ENCODE measurements at regions not wholly inside any gene's neighbourhood (a gene's known extent, or its start where the extent isn't known, plus 50 kb on each side); places are given as distances from the start of the nearest gene placed in this dataset.

DNA sequence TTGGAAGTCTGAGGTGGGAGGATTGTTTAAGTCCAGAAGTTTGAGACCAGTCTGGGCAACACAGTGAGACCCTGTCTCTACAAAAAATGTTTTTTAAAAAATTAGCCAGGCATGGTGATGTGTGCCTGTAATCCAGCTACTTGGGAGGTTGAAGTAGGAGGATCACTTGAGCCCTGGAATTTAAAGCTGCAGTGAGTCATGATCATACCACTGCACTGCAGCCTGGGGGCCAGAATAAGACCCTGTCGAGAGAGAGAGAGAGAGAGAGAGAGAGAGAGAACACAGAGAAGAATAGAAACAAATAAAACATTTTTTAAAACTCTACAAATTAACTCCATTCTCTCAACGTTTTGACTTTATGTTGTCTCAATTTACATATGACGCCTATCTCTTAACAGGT lies 111.8 kb downstream of the BARX1 start:
- DNase-seq (no peak), ATAC-seq (no peak)
- intact Hi-C loops (cut with DNase I) = no loop called here

DNA sequence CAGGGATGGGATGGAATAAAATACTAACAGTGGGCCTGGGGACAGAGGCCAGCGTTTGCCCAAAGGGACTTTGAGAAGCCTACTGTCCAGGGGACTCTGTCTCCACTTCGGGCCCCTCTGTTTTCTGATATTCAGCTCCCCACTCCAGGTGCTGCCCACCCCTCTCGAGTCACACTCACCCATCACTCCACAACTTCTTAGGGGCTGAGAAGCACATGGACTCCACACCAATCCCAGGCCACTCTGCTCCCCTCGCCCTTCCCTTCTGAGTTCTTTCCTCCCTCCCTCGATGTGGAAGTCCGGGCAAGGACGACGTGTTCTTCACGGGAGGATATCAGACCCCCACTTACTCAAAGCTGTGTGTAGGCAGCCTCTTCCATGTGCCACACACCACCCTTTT lies 124.5 kb downstream of the BARX1 start:
- intact Hi-C loops (cut with DNase I) = no loop called here
- ATAC-seq = no peak
- no peak for DNase-seq

DNA sequence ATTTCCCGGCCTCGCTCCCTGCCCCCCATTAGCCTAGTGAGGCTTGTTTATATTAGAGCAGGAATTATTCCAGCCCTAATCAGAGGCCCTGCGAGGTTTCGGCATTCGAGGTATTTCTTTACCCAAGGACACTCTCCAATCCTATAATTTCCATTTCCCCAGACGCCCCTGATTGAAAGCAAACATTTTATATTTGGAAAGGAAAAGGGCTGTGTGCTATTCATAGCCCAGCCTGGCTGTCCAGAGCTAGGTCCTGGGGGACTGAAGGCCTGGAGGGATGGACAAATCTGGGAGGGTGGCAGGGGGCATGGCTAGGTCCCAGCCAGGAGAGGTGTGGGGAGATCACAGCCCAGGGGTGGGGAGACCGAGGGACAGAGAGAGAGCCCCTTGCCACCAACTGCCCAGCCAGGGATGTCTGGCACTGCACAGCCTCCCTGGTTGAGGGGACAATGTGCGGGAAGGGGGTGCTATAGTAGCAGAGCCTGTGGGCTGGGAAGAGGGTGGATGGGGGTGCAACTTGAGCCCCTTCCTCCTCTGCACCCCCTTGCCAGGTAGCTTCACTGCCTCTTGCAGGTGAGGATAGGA lies 125.1 kb downstream of the BARX1 start:
- intact Hi-C loops (cut with DNase I) = no loop called here
- no peak for DNase-seq

DNA sequence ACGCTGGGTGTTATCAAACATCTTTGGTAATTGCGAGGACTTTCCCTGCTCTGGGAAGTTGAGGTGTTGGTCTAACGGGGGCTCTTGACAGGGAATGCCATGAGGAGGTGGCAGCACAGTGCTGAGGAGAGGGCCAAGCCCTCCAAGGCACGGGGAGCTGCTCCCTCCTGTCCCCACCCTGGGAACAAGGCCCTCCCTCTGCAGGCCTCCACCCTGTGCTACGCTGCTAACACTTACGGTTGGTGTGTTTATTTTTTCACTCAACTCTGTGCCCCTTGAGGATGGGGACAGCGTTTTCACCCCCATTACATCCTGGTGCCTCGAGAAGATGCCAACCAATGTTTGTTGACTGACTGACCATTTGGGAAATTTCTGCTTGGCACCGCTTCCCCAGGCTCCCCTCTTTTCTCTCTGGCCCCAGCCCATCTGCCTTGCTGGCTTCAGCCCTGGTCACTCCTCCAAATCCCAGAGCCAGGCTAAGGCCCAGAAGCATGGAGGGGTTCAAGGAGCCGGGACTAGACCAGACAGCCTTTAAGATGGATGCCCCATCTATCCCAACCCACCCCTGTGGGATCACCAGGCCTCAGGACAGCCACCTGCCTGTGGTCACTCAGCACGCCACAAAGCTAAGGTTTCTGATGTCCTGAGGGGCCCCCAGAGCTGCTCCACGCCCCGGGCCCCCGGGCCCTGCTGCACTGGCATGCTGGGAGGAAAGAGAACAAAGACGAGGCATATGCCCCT lies 125.7 kb downstream of the BARX1 start:
- no peak for DNase-seq
- intact Hi-C loops (cut with DNase I) = loop anchor here (5.0 to 10.0 kb wide), 2 partner anchors 125 to 133 kb away; partner anchors contain the start of gene BARX1 (in 1 of the 2)
- no peak for ATAC-seq

More for the DNA sequence above, 125.1 kb downstream of the BARX1 start:
- no peak for ATAC-seq

DNA sequence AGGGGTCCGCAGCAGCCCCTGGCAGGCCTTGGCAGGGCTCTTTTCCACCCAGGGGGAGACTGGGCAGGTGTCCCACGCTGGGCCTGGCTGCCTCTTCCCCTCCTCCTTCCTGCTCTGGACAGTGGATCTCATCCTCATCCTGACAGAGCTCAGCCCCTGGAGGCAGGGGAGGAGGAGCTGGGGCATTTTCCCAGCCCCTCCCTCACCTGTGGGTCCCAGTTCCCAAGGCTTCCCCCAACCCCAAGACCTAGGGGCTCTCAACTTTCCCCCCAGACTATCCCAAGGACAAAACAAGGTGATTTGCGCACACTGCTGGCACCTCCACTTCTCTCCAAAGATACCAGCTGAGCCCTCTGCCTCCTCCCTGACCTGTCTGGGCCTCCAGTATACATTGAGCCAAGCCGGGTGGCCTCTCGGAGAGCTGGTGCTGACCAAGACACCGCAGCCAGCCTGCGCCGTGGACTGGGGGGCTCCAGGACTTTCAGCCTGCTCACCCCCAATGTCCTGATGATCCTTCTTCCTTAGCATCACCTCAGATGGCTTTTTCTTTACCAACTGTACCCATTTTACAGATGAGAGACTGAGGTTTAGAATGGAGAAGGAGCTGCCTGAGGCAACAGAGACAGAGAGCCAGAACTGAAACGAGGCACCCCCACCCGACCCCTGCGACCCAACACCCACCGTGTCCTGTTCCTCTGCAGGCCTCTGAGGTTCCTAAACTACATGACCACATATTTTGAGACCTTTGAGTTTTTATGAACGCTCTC lies 126.6 kb downstream of the BARX1 start:
- intact Hi-C loops (cut with DNase I) = loop anchor here (5.0 to 10.0 kb wide), 2 partner anchors 126 to 134 kb away; partner anchors contain the start of gene BARX1 (in 1 of the 2)
- DNase-seq = no peak
- no peak for ATAC-seq

DNA sequence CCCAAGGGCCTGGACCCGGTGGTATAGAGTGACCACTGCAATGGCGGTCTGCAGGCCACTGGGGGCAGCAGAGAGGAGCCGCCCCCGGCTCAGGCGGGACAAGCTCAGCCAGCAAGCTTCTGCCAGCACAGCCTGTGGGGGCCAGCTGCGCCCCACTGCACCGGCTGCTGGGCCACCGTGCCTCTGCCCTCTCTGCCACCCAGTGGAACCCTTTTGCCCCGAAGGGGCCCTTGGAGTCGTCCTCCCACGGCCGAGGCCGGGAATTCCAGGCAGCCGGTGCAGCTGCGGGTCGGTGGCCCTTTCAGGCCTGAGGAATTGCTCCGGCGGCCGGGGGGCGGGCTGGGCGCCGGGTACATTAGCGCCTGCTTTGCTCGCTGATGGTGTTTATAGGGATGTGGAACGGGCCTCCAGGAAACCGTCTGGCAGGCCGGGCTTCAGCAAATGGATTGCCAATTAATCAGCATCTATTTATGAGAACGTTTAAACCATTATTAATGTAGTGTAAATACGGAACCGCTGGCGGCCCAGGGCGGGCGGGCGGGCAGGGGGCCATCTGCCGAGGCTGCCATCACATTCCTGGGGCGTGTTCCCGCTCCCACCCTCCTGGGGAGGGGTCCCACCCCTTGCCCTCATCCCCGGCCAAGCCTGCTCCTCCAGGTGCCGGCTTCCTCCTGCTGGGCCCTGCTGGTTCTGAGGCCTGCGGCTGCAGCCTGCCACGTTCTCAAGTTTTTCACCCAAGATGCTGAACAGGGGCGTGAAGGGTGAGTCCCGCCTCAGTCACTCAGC lies 127.4 kb downstream of the BARX1 start:
- peak; percentile 53 for DNase-seq
- intact Hi-C loops (cut with DNase I) = loop anchor here (5.0 to 10.0 kb wide), 2 partner anchors 127 to 135 kb away; partner anchors contain the start of gene BARX1 (in 1 of the 2)
- ATAC-seq = peak; percentile 91 to 95

DNA sequence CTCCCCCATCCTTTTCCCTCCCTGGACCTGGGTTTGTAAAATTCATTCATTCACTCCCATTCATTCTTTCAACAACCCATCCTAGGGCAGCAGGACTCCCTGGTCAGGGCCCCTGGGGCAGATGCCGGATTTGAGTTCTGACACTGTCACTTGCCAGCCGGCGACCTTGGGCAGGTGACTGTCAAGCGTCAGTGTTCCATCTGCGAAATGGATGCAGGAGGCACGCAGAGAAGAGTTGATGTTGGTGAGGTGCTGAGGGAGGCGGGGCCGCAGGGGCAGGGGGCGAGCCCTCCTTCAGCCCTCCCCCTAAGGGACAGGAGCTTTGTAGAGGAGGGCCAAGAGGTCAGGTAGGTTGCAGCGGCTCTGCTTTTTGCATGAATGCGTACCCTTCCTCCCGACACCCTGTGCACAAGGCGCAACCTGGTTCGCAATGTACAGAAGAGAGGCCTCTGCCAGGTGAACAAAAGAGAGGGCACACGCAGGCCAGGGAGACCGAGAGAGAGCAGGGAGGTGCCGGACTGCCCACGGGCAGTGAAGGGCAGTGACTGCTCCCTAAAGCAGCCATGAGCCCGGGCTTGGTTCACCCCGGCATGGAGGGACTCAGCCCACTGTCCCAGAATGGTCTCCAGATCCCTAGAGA lies 128.1 kb downstream of the BARX1 start:
- ATAC-seq (no peak), DNase-seq (no peak)
- intact Hi-C loops (cut with DNase I) = loop anchor here (5.0 to 10.0 kb wide), 2 partner anchors 128 to 135 kb away; partner anchors contain the start of gene BARX1 (in 1 of the 2)

DNA sequence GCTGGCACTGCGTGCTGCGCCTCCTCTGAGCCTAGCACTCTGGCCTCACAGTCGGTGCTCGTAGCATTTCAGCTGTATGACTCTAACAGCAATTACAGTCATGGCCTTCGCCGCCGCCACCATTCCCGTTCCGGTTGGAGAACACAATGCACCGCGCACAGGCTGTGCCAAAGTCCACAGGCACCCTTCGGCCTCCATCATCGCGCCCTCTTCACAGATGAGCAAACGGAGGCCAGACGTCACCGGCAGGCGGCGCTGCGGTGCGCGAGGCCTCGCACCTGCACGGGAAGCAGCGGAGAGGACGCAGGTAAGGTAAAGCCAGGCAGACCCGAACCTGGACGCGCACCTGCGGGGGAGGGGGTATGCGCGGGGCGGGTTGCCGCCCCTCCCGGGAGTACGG lies 128.9 kb downstream of the BARX1 start:
- no peak for ATAC-seq
- intact Hi-C loops (cut with DNase I) = loop anchor here (5.0 to 10.0 kb wide), 2 partner anchors 129 to 136 kb away; partner anchors contain the start of gene BARX1 (in 1 of the 2)
- DNase-seq = no peak

DNA sequence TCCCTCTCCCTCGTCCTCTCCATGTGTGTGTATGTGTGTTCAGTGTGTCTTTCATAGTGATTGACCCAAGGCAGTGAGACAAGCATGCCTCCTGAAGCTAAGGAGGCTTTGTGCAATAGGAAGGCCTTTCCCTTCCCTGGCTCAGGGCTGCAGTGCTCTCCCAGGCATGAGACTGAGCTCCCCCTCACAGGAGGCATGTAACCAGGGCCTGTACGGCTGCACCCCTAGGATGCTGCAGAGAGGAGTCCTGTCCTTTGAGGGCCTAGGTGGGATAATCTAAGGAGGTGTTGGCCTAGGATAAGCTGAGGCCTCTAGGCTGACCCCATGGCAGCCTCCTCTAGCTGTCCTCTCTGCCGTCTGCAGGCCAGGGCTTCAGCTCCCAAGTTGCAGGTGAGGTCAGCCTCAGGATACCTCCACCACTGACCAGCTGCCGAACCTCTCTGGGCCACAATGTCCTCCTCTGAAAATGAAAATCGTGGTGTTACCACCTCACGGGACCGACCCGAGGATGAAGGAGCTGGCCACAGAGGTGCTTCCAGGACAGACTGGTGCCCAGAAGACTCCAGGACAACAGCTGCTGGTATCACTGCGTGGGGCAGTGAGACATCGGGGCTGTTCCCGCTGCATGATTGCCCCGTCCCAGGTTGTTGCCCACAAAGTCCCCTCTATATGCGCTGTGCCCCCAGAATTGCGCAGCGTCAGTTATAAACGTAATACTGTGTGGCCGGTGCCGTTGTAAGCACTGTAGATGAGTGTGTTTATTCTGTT lies 129.6 kb downstream of the BARX1 start:
- no peak for DNase-seq
- intact Hi-C loops (cut with DNase I) = loop anchor here (5.0 to 10.0 kb wide), 2 partner anchors 129 to 137 kb away; partner anchors contain the start of gene BARX1 (in 1 of the 2)
- ATAC-seq = no peak

DNA sequence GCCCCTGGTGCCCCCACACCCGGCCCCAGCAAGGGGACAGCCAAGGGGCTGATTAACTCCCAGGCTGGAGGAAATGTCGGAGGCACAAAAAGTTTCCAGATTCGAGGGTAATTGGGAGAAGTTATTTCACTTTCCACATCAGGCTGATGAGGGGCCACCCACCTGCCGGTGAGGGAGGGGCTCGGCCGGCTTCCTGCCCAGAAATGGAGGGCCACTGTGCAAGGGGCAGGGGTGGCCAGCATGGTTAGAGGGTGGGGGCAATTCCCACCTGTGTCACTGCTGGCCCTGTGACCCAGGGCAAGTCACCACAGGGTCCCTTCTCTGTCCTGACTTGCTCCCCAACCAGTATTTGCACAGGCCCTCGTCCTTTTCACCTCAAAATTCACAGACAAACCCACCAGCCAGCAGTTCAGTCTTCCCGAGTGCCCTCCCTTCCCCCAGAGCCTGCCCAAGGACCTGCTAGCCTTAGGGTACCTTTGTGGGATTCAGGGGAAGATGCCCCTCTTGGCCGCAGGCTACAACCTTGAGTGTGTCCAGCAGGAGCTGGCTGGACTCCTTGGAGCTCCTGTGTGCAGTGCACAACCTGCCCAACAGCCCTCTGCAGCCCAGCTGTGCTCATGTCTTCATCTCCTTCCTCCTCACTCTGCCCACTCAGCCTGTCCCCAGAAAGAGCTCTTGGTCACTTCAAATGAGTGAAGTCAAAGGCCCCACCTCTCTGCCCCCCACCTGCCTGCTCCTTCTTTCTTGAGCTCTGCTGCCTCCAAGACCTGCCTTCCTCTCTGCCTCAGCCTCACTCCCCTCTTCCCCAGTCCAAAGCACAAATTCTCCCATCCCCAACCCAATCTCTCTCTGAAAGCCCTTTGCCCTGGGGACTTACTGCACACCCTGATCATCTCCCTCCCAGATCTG lies 130.5 kb downstream of the BARX1 start:
- no peak for ATAC-seq
- intact Hi-C loops (cut with DNase I) = loop anchor here (5.0 to 10.0 kb wide), 2 partner anchors 130 to 138 kb away; partner anchors contain the start of gene BARX1 (in 1 of the 2)
- DNase-seq = no peak

DNA sequence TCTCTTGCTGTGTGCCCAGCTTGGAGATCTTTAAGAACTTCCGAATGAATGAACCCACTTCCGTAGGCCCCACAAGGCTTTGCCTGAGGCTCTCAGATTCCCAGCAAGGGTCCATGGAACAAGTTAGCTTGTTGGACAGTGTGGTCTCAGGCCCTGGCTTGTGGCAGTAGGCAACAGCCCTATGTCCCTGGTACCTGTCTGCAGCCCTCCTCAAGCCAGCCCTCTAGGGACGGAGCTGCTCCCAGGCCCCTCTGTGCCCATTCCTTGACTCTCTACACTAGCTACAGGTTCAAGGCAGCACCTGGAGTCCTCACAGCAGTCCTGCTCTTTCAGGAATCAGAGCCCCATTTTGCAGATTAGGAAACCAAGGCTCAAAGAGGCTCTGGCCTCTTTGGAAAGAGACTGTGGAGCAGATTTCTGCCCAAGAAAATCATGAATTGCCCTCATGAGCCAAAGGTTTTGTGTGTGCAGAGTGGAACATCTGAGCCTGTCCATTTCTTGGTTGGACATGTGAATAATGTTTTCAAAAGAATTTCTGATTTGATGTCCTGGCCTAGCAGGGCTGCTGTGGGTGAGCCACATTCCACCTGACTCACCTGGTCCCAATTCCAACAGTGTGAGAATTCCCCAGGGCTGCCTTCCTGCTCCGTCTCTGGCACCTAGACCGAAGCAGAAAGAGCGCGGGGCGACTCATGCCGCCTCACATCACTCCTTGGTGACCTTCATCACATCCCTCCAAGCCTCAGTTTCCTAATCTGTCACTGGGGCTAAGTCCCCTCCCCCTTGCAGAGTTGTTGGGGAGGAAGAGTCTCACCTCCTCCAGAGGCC lies 131.7 kb downstream of the BARX1 start:
- ATAC-seq = no peak
- intact Hi-C loops (cut with DNase I) = loop anchor here in 1 of 2 donors (10.0 kb wide), 1 partner anchor 131 kb away; the partner anchor contains the start of gene BARX1
- DNase-seq = no peak

DNA sequence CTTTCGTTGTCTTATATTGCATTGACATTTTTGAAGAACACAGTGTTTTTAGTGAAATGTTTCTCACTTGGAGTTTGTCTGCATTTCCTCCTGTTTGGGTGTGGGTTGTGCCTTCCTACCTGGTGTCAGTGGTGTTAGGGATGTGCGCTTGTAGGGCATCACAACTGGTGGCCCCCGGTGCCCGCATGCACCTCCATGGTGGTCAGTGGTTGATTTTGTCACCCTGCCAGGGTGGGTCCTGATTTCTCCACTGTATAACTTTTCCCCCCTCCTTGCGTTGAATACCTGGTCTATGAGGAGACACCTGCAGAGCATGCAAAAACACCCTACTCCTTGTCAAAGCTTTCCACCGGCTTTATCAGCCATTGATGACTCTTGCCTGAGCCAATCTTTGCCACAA lies 132.9 kb downstream of the BARX1 start:
- no peak for DNase-seq
- intact Hi-C loops (cut with DNase I) = loop anchor here in 1 of 2 donors (10.0 kb wide), 1 partner anchor 133 kb away; the partner anchor contains the start of gene BARX1
- no peak for ATAC-seq

DNA sequence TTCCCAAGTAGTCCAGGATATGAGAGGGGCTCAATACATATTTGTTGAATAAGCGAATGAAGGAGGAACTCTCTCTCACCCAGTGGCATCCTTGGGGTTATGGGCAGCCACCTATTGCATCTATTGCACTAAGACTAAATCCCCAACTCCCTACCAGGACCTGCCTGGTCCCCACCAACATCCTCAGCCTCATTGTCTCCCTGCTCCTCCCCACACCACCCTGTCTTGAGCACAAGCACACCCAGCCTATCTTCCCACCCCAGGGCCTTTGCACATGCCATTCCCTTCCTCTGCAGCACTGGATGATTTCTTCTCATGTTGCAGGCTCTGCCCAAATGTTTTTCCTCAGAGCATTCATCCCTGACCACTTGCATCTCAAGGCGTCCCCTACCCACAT lies 133.8 kb downstream of the BARX1 start:
- intact Hi-C loops (cut with DNase I) = loop anchor here in 1 of 2 donors (10.0 kb wide), 1 partner anchor 133 kb away; the partner anchor contains the start of gene BARX1
- DNase-seq = no peak
- no peak for ATAC-seq

DNA sequence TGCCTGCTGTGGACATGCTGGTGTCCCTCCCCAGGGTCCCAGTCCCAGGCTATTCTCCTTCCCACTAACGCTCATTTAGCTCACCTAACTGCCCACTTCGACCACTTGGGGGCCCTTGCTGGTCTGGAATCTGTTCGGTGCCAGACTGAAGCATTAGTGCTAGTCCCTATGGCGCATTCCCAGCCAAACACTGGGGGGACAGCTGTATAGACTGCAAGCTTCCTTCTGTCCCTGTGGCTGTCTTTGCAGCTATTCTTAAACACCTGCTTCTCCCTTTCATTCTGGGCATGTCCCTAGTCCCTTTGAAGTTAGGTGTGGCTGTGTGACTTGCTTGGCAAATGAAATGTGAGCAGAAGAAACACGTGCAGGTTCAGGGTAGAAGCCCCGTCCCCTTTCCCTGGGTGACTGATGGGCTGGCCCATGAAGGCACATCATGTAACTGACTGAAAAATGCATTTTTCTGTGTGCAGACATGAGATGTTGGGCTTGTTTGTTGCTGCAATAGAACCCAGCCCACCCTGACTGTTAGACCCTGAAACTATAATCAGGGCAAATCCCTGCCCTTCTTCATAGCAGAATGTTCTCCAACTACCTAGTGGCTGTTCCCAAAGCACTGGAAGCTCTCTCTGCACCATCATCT lies 134.4 kb downstream of the BARX1 start:
- intact Hi-C loops (cut with DNase I) = loop anchor here in 1 of 2 donors (10.0 kb wide), 1 partner anchor 134 kb away; the partner anchor contains the start of gene BARX1
- DNase-seq = no peak

DNA sequence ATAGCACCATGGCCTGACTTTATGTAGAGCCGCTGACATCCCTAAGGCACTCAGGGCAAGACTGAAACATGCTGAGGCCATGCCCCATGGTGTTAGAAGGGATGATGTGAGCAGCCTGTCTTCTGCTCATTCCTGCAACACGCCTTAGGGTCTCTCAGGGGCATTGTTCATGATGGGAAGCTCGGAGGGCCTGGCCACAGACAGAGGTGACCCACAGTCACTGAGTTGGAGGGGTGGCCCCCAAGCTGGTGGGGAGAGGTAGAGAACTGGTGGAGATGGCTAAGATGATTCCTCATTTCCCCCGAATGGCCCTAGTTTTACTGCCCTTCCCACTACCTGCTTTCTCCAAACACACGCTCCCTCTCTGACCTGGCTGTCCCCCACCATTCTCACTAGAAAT lies 135.2 kb downstream of the BARX1 start:
- intact Hi-C loops (cut with DNase I) = loop anchor here in 1 of 2 donors (10.0 kb wide), 1 partner anchor 135 kb away; the partner anchor contains the start of gene BARX1
- ATAC-seq (no peak), DNase-seq (no peak)

More for the DNA sequence above, 134.4 kb downstream of the BARX1 start:
- no peak for ATAC-seq
